NCI-H1048 (cell line): ENCODE measurements at regions not wholly inside any gene's neighbourhood (a gene's known extent, or its start where the extent isn't known, plus 50 kb on each side); places are given as distances from the start of the nearest gene placed in this dataset.

Experiments
- DNase-seq: peaks from one replicate; lab custom pipeline; 2025; lab: John Stamatoyannopoulos, UW

DNA sequence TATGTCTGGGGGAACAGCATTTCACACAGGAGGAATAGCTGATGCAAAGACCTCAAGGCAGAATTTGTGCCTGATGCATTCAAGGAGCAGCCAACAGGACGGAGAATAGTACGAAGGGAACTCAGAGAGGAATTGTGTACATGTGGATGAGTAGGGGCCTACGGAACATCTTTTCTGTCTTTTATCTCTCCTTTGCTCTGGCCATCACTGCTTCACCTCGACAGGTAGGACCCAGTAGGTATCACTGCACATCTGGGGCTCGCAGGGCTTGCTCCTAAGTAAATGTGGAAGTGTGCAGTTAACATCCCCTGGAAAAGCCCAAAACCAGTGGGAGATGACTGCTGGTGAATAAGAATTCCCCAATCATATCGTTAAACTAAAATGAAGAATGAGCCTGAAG lies 56.4 kb upstream of the POU1F1 start:
- DNase-seq = no peak

DNA sequence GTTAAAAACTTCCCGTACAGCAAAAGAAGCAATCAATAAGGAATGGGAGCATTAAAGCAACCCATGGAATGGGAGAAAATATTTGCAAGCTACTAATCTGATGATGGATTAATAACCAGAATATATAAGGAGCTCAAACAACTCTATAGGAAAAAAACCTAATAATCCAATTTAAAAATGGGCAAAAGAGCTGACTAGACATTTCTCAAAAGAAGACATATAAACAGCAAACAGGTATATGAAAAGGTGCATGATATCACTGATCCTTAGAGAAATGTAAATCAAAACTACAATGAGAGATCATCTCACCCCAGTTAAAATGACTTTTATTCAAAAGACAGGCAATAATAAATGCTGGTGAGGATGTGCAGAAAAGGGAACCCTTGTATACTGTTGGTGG lies 52.7 kb upstream of the POU1F1 start:
- no peak for DNase-seq
